Central memory CD8-positive, alpha-beta T cell (primary cell): ENCODE measurements at regions not wholly inside any gene's neighbourhood (a gene's known extent, or its start where the extent isn't known, plus 50 kb on each side); places are given as distances from the start of the nearest gene placed in this dataset.

Experiments
- ATAC-seq: fragments of 150-1000 bp; cut with Tn5 transposase; replicated peaks from 2 replicates; pipeline ENCODE4 v1.10.0; 2022; ENCODE audit warnings: mild to moderate bottlenecking, moderate FRiP score, moderate number of reproducible peaks; ENCODE audit not compliant: poor library complexity, severe bottlenecking; ENCODE audit errors: extremely low read depth
- DNase-seq, 2 donors: peaks; one replicate each; pipeline ENCODE4 v3.0.0; 2021; ENCODE audit warnings: low spot score in 2 of 2
- H3K27ac Mint-ChIP-seq: one replicate; pipeline ENCODE4 v1.8.0; 2022; ENCODE audit warnings: low read depth, mild to moderate bottlenecking, moderate library complexity, mixed read lengths
- H3K27me3 Mint-ChIP-seq: one replicate; pipeline ENCODE4 v1.8.0; 2022; ENCODE audit warnings: mixed read lengths
- H3K36me3 Mint-ChIP-seq: one replicate; pipeline ENCODE4 v1.8.0; 2022; ENCODE audit warnings: mild to moderate bottlenecking, moderate library complexity, mixed read lengths; ENCODE audit not compliant: insufficient read depth
- H3K4me1 Mint-ChIP-seq: one replicate; pipeline ENCODE4 v1.8.0; 2022; ENCODE audit warnings: mixed read lengths
- H3K4me3 Mint-ChIP-seq: one replicate; pipeline ENCODE4 v1.8.0; 2022; ENCODE audit warnings: mild to moderate bottlenecking, moderate library complexity, mixed read lengths
- H3K9me3 Mint-ChIP-seq: one replicate; pipeline ENCODE4 v1.8.0; 2022; ENCODE audit warnings: mixed read lengths

GRCh38 chr3:66577426-66578203 is 76.8 kb upstream of the LRIG1 start:
- no peak for DNase-seq

DNA sequence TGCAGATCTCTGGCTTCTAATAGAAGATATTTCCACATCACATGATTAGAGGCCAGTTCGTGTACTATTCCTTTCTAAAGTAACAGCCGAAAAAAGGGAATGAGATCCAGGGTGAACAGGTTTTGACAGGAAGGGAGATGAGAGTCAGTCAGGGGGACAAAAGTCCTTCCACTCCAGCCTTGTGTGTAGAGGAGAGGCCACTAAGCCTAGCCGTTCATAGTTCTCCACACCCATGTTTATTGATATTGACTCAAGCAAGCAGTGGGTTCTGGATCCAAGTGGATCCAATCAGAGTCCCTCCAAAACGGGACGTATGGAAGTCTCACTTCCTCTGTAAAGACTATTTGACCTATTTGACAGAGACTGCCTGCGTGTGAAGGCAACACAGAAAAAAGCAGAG is 80.4 kb upstream of the LRIG1 start:
- no peak for ATAC-seq
- Mint-ChIP-seq H3K4me1 (peaks cover 16% of the 10 kb centered on the region), H3K27ac (no peak overlapping the region), H3K36me3 (peaks cover 6% of the 10 kb centered on the region), H3K27me3 (peaks cover 80% of the 10 kb centered on the region), H3K4me3 (no peak overlapping the region), H3K9me3 (peaks cover 6% of the 10 kb centered on the region)
- DNase-seq, result no peak

More at GRCh38 chr3:66577426-66578203, 76.8 kb upstream of the LRIG1 start:
- peaks cover 74% of the 10 kb centered on the region for H3K27me3 Mint-ChIP-seq
- peaks cover 5% of the 10 kb centered on the region for H3K4me1 Mint-ChIP-seq
- peaks cover 6% of the 10 kb centered on the region for H3K9me3 Mint-ChIP-seq
- no peak for ATAC-seq
- no peak overlapping the region for H3K27ac Mint-ChIP-seq
- peaks cover 2% of the 10 kb centered on the region for H3K36me3 Mint-ChIP-seq
- no peak overlapping the region for H3K4me3 Mint-ChIP-seq

DNA sequence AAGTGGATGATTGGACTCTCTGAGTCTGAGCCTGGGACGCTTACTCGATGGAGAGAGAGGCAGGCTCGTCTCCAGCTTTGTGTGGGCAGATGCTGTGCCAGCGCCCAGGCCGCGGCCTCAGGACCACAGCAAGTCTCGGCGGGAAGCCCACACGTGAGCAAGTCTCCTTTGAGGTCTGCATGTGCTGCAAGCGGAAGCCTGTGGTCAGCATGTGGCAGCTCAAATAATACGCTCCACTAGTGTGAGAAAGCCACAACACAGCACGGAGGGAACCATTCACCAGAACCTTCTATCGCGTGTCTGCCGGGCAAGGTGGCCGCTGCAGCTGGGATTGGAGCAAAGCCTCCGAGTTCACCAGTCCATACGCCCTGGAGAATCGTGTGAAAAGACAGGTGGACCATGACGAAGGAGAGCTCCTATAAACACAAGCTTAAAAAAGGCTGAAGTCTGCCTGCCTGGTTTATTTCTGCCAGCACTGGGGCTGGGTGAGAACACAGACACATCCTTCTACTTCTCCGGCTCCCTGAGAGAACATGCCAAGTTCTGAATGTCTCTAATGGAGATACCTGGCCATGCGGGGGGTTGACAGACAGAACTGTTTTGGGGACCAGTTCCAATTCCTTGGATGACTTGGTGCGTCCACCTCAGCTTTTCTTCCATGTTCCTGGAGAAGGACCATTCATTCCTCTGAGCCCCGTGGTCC is 82.0 kb upstream of the LRIG1 start:
- DNase-seq (peak; percentile 51 to 69), ATAC-seq (peak; percentile 98)
- Mint-ChIP-seq H3K36me3 (peaks cover 6% of the 10 kb centered on the region), H3K27me3 (peaks cover 72% of the 10 kb centered on the region), H3K4me3 (peak overlapping the region; percentile 38), H3K27ac (peak overlapping the region; percentile 13), H3K9me3 (peaks cover 6% of the 10 kb centered on the region), H3K4me1 (peaks cover 16% of the 10 kb centered on the region)

- H3K27ac Mint-ChIP-seq, result peak overlapping the region; percentile 13
- H3K4me3 Mint-ChIP-seq, result peak overlapping the region; percentile 38
- H3K9me3 Mint-ChIP-seq, result peaks cover 2% of the 10 kb centered on the region
- ATAC-seq (no peak), DNase-seq (no peak)
- peaks cover 72% of the 10 kb centered on the region for H3K27me3 Mint-ChIP-seq
- H3K36me3 Mint-ChIP-seq, result peaks cover 6% of the 10 kb centered on the region
- H3K4me1 Mint-ChIP-seq, result peaks cover 16% of the 10 kb centered on the region
Observed at GRCh38 chr3:66583424-66584040, 82.7 kb upstream of the LRIG1 start.

GRCh38 chr3:66585520-66586095 is 84.8 kb upstream of the LRIG1 start:
- no peak for ATAC-seq
- H3K4me3 Mint-ChIP-seq, result no peak overlapping the region
- H3K4me1 Mint-ChIP-seq, result peaks cover 16% of the 10 kb centered on the region
- H3K27me3 Mint-ChIP-seq, result peaks cover 72% of the 10 kb centered on the region
- no peak for DNase-seq
- H3K9me3 Mint-ChIP-seq, result no peaks in the 10 kb centered on the region
- no peak overlapping the region for H3K27ac Mint-ChIP-seq
- peaks cover 8% of the 10 kb centered on the region for H3K36me3 Mint-ChIP-seq

GRCh38 chr3:66586853-66587252 is 86.0 kb upstream of the LRIG1 start:
- Mint-ChIP-seq H3K9me3 (no peaks in the 10 kb centered on the region), H3K4me1 (peaks cover 16% of the 10 kb centered on the region), H3K36me3 (peaks cover 7% of the 10 kb centered on the region), H3K4me3 (no peak overlapping the region), H3K27ac (no peak overlapping the region), H3K27me3 (peaks cover 71% of the 10 kb centered on the region)
- ATAC-seq, result no peak
- DNase-seq, result no peak

GRCh38 chr3:66588340-66588847 is 87.6 kb upstream of the LRIG1 start:
- H3K9me3 Mint-ChIP-seq, result no peaks in the 10 kb centered on the region
- ATAC-seq (no peak), DNase-seq (no peak)
- H3K36me3 Mint-ChIP-seq, result peaks cover 2% of the 10 kb centered on the region
- H3K4me3 Mint-ChIP-seq, result no peak overlapping the region
- H3K27ac Mint-ChIP-seq, result no peak overlapping the region
- peaks cover 82% of the 10 kb centered on the region for H3K27me3 Mint-ChIP-seq
- peaks cover 4% of the 10 kb centered on the region for H3K4me1 Mint-ChIP-seq

DNA sequence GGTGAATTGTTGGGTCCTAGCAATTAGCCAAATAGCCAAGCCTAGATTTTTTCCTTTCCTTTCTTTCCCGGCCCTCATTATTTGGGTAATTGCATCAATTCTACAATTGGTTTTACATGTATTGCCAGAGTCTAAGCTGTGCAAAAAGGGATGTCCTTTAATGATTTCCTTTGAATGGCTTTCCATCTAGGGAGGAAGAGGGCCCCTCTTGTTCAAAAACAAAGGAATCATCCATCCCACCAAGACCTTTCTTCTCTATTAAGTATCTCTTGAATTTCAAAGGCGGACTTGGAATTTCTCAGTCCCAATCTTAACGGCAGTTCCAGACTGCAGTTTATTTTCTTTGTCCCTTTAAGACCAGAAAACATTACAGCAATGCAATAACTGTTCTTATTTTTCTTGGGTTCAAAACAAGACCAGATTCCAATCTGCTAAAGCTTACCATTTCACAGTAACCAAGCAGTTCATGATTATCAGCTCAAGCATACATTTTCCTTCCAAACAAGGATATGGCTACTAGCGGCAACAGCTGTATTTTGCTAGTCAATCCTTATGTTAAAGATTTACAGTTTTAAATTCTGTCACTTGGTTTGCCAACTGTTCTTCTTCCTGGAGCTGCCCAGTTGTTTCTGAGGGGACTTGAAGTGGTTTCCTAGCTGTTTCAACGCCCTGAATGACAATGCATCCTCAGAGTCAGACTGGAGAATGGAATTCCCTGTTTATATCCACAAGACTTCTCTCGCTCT is 91.4 kb upstream of the LRIG1 start:
- Mint-ChIP-seq H3K4me1 (no peaks in the 10 kb centered on the region), H3K36me3 (peaks cover 2% of the 10 kb centered on the region), H3K27me3 (peaks cover 87% of the 10 kb centered on the region), H3K9me3 (no peaks in the 10 kb centered on the region), H3K4me3 (no peak overlapping the region), H3K27ac (no peak overlapping the region)
- no peak for ATAC-seq
- DNase-seq, result no peak

- no peak overlapping the region for H3K27ac Mint-ChIP-seq
- no peaks in the 10 kb centered on the region for H3K4me1 Mint-ChIP-seq
- H3K27me3 Mint-ChIP-seq, result peaks cover 85% of the 10 kb centered on the region
Observed at GRCh38 chr3:66592927-66593625, 92.3 kb upstream of the LRIG1 start.

GRCh38 chr3:66593978-66594377 is 93.2 kb upstream of the LRIG1 start:
- no peaks in the 10 kb centered on the region for H3K4me1 Mint-ChIP-seq
- H3K36me3 Mint-ChIP-seq, result peaks cover 2% of the 10 kb centered on the region
- peaks cover 76% of the 10 kb centered on the region for H3K27me3 Mint-ChIP-seq
- ATAC-seq (no peak), DNase-seq (no peak)
- H3K27ac Mint-ChIP-seq, result no peak overlapping the region
- no peaks in the 10 kb centered on the region for H3K9me3 Mint-ChIP-seq
- no peak overlapping the region for H3K4me3 Mint-ChIP-seq

More at GRCh38 chr3:66592927-66593625, 92.3 kb upstream of the LRIG1 start:
- Mint-ChIP-seq H3K4me3 (no peak overlapping the region), H3K9me3 (no peaks in the 10 kb centered on the region), H3K36me3 (peaks cover 2% of the 10 kb centered on the region)
- ATAC-seq (no peak), DNase-seq (no peak)

- no peaks in the 10 kb centered on the region for H3K36me3 Mint-ChIP-seq
- peaks cover 64% of the 10 kb centered on the region for H3K27me3 Mint-ChIP-seq
- ATAC-seq (no peak), DNase-seq (no peak)
- H3K4me3 Mint-ChIP-seq, result no peak overlapping the region
- H3K9me3 Mint-ChIP-seq, result no peaks in the 10 kb centered on the region
- peaks cover 4% of the 10 kb centered on the region for H3K4me1 Mint-ChIP-seq
- no peak overlapping the region for H3K27ac Mint-ChIP-seq
Observed at GRCh38 chr3:66597308-66597863, 96.6 kb upstream of the LRIG1 start.
